Astrocyte (in vitro differentiated cells and primary cell): ENCODE measurements at regions not wholly inside any gene's neighbourhood (a gene's known extent, or its start where the extent isn't known, plus 50 kb on each side); places are given as distances from the start of the nearest gene placed in this dataset.

Experiments
- DNase-seq: peaks from one replicate; pipeline ENCODE4 v3.0.0-alpha.2; 2010; ENCODE audit warnings: low read depth
- FAIRE-seq: peaks from 2 replicates; lab custom pipeline; 2011; peaks lifted over from hg19 to GRCh38; lab: Jason Lieb, UNC
- H2AFZ ChIP-seq: 2 replicates; pipeline ENCODE4 v1.6.0; 2012; ENCODE audit warnings: low read depth, low read length, inconsistent platforms
- H3K27ac ChIP-seq: 2 replicates; pipeline ENCODE4 v1.5.1; 2011; ENCODE audit warnings: low read depth, low read length, inconsistent platforms
- H3K27me3 ChIP-seq: 2 replicates; pipeline ENCODE4 v1.6.0; 2011; ENCODE audit warnings: low read length, inconsistent platforms; ENCODE audit not compliant: insufficient read depth
- H3K36me3 ChIP-seq: 2 replicates; pipeline ENCODE4 v1.5.1; 2011; ENCODE audit warnings: low read length, inconsistent platforms; ENCODE audit not compliant: insufficient read depth
- H3K4me1 ChIP-seq: 2 replicates; pipeline ENCODE4 v1.5.1; 2011; ENCODE audit warnings: low read length, inconsistent platforms; ENCODE audit not compliant: insufficient read depth
- H3K4me2 ChIP-seq: 2 replicates; pipeline ENCODE4 v1.6.0; 2012; ENCODE audit warnings: low read length, inconsistent platforms
- H3K4me3 ChIP-seq: 2 replicates; pipeline ENCODE4 v1.5.1; 2011; ENCODE audit warnings: low read depth, mild to moderate bottlenecking, low read length, inconsistent platforms; ENCODE audit not compliant: insufficient read depth
- H3K79me2 ChIP-seq: 2 replicates; pipeline ENCODE4 v1.6.0; 2012; ENCODE audit warnings: mild to moderate bottlenecking, low read length, inconsistent platforms; ENCODE audit not compliant: insufficient read depth
- H3K9ac ChIP-seq: 2 replicates; pipeline ENCODE4 v1.6.0; 2012; ENCODE audit warnings: mild to moderate bottlenecking, low read length, inconsistent platforms
- H3K9me3 ChIP-seq: 2 replicates; pipeline ENCODE4 v1.5.1; 2012; ENCODE audit warnings: low read depth, mild to moderate bottlenecking, low read length, inconsistent platforms; ENCODE audit not compliant: insufficient read depth
- H4K20me1 ChIP-seq: 2 replicates; pipeline ENCODE4 v1.6.0; 2012; ENCODE audit warnings: low read length, inconsistent platforms; ENCODE audit not compliant: insufficient read depth
- H3K27ac Mint-ChIP-seq: one replicate; pipeline ENCODE4 v1.8.0; 2021; ENCODE audit warnings: mild to moderate bottlenecking, mixed read lengths; ENCODE audit not compliant: unreplicated experiment
- H3K27me3 Mint-ChIP-seq: one replicate; pipeline ENCODE4 v1.8.0; 2021; ENCODE audit warnings: low read depth, mixed read lengths; ENCODE audit not compliant: unreplicated experiment
- H3K36me3 Mint-ChIP-seq: one replicate; pipeline ENCODE4 v1.8.0; 2021; ENCODE audit warnings: low read depth, mixed read lengths; ENCODE audit not compliant: unreplicated experiment
- H3K4me1 Mint-ChIP-seq: one replicate; pipeline ENCODE4 v1.8.0; 2021; ENCODE audit warnings: low read depth, mixed read lengths; ENCODE audit not compliant: unreplicated experiment
- H3K4me3 Mint-ChIP-seq: one replicate; pipeline ENCODE4 v1.8.0; 2021; ENCODE audit warnings: mild to moderate bottlenecking, moderate library complexity, mixed read lengths; ENCODE audit not compliant: unreplicated experiment
- H3K9me3 Mint-ChIP-seq: one replicate; pipeline ENCODE4 v1.8.0; 2021; ENCODE audit warnings: mild to moderate bottlenecking, mixed read lengths; ENCODE audit not compliant: unreplicated experiment
- EZH2 ChIP-seq: IDR thresholded peaks from 2 replicates; pipeline ENCODE4 v1.6.1; 2012; ENCODE audit warnings: mild to moderate bottlenecking, low read length, inconsistent platforms; ENCODE audit not compliant: insufficient read depth
- TF ChIP-seq, protein P1 (sequence below): IDR thresholded peaks from 2 replicates; pipeline ENCODE4 v1.5.1; 2011; ENCODE audit warnings: low read depth, mild to moderate bottlenecking, inconsistent platforms, low read length, moderate library complexity; ENCODE audit not compliant: insufficient read depth

DNA sequence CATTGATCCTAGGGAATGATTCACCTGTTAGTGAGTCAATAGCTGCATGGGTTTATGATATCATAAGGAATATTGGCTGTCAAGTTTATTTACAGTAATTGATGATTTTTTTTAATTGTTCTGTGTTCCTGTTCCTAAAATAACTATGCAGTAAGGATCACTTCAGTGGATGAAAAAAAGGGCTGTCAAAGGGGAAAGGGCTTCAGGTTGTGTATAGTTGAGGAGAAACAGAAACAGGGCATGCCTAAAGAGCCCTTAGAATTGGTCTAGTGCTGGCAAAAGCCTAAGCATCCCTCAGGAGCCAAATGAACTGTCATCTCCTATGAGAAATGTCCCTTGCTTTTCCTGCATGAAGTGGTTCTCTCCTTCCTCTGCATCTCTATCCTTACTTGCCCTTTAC, 444.9 kb downstream of the RMST start:
- Histone ChIP-seq H2AFZ (no peak overlapping the region), H3K4me2 (no peak overlapping the region), H3K4me1 (no peaks in the 10 kb centered on the region), H4K20me1 (no peaks in the 10 kb centered on the region), H3K36me3 (no peaks in the 10 kb centered on the region), H3K4me3 (no peak overlapping the region), H3K27ac (no peak overlapping the region), H3K27me3 (no peaks in the 10 kb centered on the region), H3K9ac (no peak overlapping the region), H3K9me3 (no peaks in the 10 kb centered on the region), H3K79me2 (no peaks in the 10 kb centered on the region)
- H3K4me3 Mint-ChIP-seq = no peak overlapping the region
- H3K27me3 Mint-ChIP-seq = peaks cover 7% of the 10 kb centered on the region
- TF ChIP-seq, protein P1, sequence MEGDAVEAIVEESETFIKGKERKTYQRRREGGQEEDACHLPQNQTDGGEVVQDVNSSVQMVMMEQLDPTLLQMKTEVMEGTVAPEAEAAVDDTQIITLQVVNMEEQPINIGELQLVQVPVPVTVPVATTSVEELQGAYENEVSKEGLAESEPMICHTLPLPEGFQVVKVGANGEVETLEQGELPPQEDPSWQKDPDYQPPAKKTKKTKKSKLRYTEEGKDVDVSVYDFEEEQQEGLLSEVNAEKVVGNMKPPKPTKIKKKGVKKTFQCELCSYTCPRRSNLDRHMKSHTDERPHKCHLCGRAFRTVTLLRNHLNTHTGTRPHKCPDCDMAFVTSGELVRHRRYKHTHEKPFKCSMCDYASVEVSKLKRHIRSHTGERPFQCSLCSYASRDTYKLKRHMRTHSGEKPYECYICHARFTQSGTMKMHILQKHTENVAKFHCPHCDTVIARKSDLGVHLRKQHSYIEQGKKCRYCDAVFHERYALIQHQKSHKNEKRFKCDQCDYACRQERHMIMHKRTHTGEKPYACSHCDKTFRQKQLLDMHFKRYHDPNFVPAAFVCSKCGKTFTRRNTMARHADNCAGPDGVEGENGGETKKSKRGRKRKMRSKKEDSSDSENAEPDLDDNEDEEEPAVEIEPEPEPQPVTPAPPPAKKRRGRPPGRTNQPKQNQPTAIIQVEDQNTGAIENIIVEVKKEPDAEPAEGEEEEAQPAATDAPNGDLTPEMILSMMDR = no peak
- TF ChIP-seq EZH2 = no peak
- H3K36me3 Mint-ChIP-seq = no peaks in the 10 kb centered on the region
- FAIRE-seq = no peak
- no peak overlapping the region for H3K27ac Mint-ChIP-seq
- no peaks in the 10 kb centered on the region for H3K4me1 Mint-ChIP-seq
- DNase-seq = no peak
- no peaks in the 10 kb centered on the region for H3K9me3 Mint-ChIP-seq

DNA sequence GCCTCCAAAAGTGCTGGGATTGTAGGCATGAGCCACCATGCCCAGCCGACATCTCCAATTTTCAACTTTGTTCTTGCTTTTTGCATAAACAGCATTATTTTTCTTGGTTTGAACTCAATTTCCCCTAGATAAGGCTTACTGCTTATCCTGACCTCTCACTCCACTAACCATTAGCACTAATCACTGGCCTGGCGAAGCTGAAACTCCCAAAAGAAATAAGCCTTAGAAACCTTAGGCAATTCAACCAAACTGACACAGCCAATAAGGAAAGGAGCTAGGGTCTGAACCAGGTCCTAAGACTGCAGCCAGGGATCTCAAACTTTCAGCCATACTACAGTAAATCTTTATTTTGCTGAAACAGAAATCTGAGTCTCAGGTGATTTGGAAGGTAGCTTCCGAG, 448.0 kb downstream of the RMST start:
- Mint-ChIP-seq H3K9me3 (no peaks in the 10 kb centered on the region), H3K27me3 (peaks cover 7% of the 10 kb centered on the region), H3K27ac (no peak overlapping the region), H3K4me3 (no peak overlapping the region), H3K4me1 (no peaks in the 10 kb centered on the region), H3K36me3 (no peaks in the 10 kb centered on the region)
- no peaks in the 10 kb centered on the region for H3K27me3 ChIP-seq
- no peaks in the 10 kb centered on the region for H3K9me3 ChIP-seq
- no peaks in the 10 kb centered on the region for H4K20me1 ChIP-seq
- no peak overlapping the region for H3K27ac ChIP-seq
- H2AFZ ChIP-seq = no peak overlapping the region
- no peaks in the 10 kb centered on the region for H3K79me2 ChIP-seq
- DNase-seq (no peak), FAIRE-seq (no peak)
- no peaks in the 10 kb centered on the region for H3K4me1 ChIP-seq
- TF ChIP-seq, protein P1 = no peak
- no peak for TF ChIP-seq EZH2
- H3K9ac ChIP-seq = no peak overlapping the region
- H3K4me2 ChIP-seq = no peak overlapping the region
- H3K36me3 ChIP-seq = no peaks in the 10 kb centered on the region
- H3K4me3 ChIP-seq = no peak overlapping the region

DNA sequence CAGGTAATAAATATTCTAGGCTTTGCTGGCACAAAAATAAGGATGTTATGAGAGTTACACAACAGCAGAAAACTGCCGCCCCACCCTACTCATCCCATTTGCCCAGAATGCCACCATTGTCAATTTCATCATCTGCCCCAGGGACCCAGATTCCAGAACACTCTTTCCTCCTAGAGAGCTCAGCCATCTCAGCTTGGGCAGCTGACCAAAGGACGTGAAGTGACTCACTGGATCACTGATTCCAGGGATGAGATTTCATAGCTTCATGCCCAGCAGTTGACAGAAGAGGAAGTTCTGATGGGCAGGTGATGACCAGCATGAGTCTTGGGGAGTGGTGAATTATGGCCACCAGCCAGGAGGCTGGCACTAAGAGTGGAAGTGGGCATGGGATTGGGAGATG, 450.3 kb downstream of the RMST start:
- Histone ChIP-seq H3K27me3 (no peaks in the 10 kb centered on the region), H3K36me3 (no peaks in the 10 kb centered on the region), H3K4me2 (no peak overlapping the region), H3K9me3 (no peaks in the 10 kb centered on the region), H2AFZ (no peak overlapping the region), H3K79me2 (no peaks in the 10 kb centered on the region), H3K9ac (no peak overlapping the region), H4K20me1 (no peaks in the 10 kb centered on the region), H3K4me3 (no peak overlapping the region), H3K27ac (no peak overlapping the region), H3K4me1 (no peaks in the 10 kb centered on the region)
- no peak for TF ChIP-seq EZH2
- TF ChIP-seq, protein P1 = no peak
- H3K27me3 Mint-ChIP-seq = peaks cover 7% of the 10 kb centered on the region
- H3K4me3 Mint-ChIP-seq = no peak overlapping the region
- H3K9me3 Mint-ChIP-seq = no peaks in the 10 kb centered on the region
- H3K4me1 Mint-ChIP-seq = no peaks in the 10 kb centered on the region
- H3K36me3 Mint-ChIP-seq = no peaks in the 10 kb centered on the region
- FAIRE-seq (no peak), DNase-seq (no peak)
- H3K27ac Mint-ChIP-seq = no peak overlapping the region
